Astrocyte (in vitro differentiated cells and primary cell): ENCODE measurements at regions not wholly inside any gene's neighbourhood (a gene's known extent, or its start where the extent isn't known, plus 50 kb on each side); places are given as distances from the start of the nearest gene placed in this dataset.

Source experiments
- DNase-seq: peaks from one replicate; pipeline ENCODE4 v3.0.0-alpha.2; 2010; ENCODE audit warnings: low read depth
- FAIRE-seq: peaks from 2 replicates; lab custom pipeline; 2011; peaks lifted over from hg19 to GRCh38; lab: Jason Lieb, UNC
- H2AFZ ChIP-seq: 2 replicates; pipeline ENCODE4 v1.6.0; 2012; ENCODE audit warnings: low read depth, low read length, inconsistent platforms
- H3K27ac ChIP-seq: 2 replicates; pipeline ENCODE4 v1.5.1; 2011; ENCODE audit warnings: low read depth, low read length, inconsistent platforms
- H3K27me3 ChIP-seq: 2 replicates; pipeline ENCODE4 v1.6.0; 2011; ENCODE audit warnings: low read length, inconsistent platforms; ENCODE audit not compliant: insufficient read depth
- H3K36me3 ChIP-seq: 2 replicates; pipeline ENCODE4 v1.5.1; 2011; ENCODE audit warnings: low read length, inconsistent platforms; ENCODE audit not compliant: insufficient read depth
- H3K4me1 ChIP-seq: 2 replicates; pipeline ENCODE4 v1.5.1; 2011; ENCODE audit warnings: low read length, inconsistent platforms; ENCODE audit not compliant: insufficient read depth
- H3K4me2 ChIP-seq: 2 replicates; pipeline ENCODE4 v1.6.0; 2012; ENCODE audit warnings: low read length, inconsistent platforms
- H3K4me3 ChIP-seq: 2 replicates; pipeline ENCODE4 v1.5.1; 2011; ENCODE audit warnings: low read depth, mild to moderate bottlenecking, low read length, inconsistent platforms; ENCODE audit not compliant: insufficient read depth
- H3K79me2 ChIP-seq: 2 replicates; pipeline ENCODE4 v1.6.0; 2012; ENCODE audit warnings: mild to moderate bottlenecking, low read length, inconsistent platforms; ENCODE audit not compliant: insufficient read depth
- H3K9ac ChIP-seq: 2 replicates; pipeline ENCODE4 v1.6.0; 2012; ENCODE audit warnings: mild to moderate bottlenecking, low read length, inconsistent platforms
- H3K9me3 ChIP-seq: 2 replicates; pipeline ENCODE4 v1.5.1; 2012; ENCODE audit warnings: low read depth, mild to moderate bottlenecking, low read length, inconsistent platforms; ENCODE audit not compliant: insufficient read depth
- H4K20me1 ChIP-seq: 2 replicates; pipeline ENCODE4 v1.6.0; 2012; ENCODE audit warnings: low read length, inconsistent platforms; ENCODE audit not compliant: insufficient read depth
- H3K27ac Mint-ChIP-seq: one replicate; pipeline ENCODE4 v1.8.0; 2021; ENCODE audit warnings: mild to moderate bottlenecking, mixed read lengths; ENCODE audit not compliant: unreplicated experiment
- H3K27me3 Mint-ChIP-seq: one replicate; pipeline ENCODE4 v1.8.0; 2021; ENCODE audit warnings: low read depth, mixed read lengths; ENCODE audit not compliant: unreplicated experiment
- H3K36me3 Mint-ChIP-seq: one replicate; pipeline ENCODE4 v1.8.0; 2021; ENCODE audit warnings: low read depth, mixed read lengths; ENCODE audit not compliant: unreplicated experiment
- H3K4me1 Mint-ChIP-seq: one replicate; pipeline ENCODE4 v1.8.0; 2021; ENCODE audit warnings: low read depth, mixed read lengths; ENCODE audit not compliant: unreplicated experiment
- H3K4me3 Mint-ChIP-seq: one replicate; pipeline ENCODE4 v1.8.0; 2021; ENCODE audit warnings: mild to moderate bottlenecking, moderate library complexity, mixed read lengths; ENCODE audit not compliant: unreplicated experiment
- H3K9me3 Mint-ChIP-seq: one replicate; pipeline ENCODE4 v1.8.0; 2021; ENCODE audit warnings: mild to moderate bottlenecking, mixed read lengths; ENCODE audit not compliant: unreplicated experiment
- EZH2 ChIP-seq: IDR thresholded peaks from 2 replicates; pipeline ENCODE4 v1.6.1; 2012; ENCODE audit warnings: mild to moderate bottlenecking, low read length, inconsistent platforms; ENCODE audit not compliant: insufficient read depth
- TF ChIP-seq, protein P1 (sequence below): IDR thresholded peaks from 2 replicates; pipeline ENCODE4 v1.5.1; 2011; ENCODE audit warnings: low read depth, mild to moderate bottlenecking, inconsistent platforms, low read length, moderate library complexity; ENCODE audit not compliant: insufficient read depth

DNA sequence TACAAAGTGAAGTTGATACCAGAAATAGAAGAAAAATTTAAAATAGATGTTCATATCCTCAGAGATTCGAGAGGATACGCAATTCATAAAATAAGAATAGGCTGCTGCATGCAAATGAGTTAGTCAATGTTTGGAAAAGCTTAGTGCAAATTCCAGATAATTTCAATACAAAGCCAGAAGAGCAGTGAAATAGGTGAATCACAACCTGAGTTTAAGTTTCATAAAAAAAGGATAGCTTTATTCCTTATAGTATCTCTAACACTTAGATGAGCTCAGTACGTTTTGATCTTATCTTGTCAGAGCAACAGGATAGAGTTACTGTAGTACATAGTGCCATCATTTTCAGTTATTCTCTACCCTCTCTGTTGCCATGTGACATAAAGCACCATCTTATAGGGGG is 653.4 kb upstream of the ZNF608 start:
- Histone ChIP-seq H4K20me1 (no peaks in the 10 kb centered on the region), H3K27ac (no peak overlapping the region), H3K9me3 (peaks cover 3% of the 10 kb centered on the region), H3K4me2 (no peak overlapping the region), H3K27me3 (no peaks in the 10 kb centered on the region), H3K4me1 (no peaks in the 10 kb centered on the region), H3K79me2 (no peaks in the 10 kb centered on the region), H2AFZ (no peak overlapping the region), H3K4me3 (no peak overlapping the region), H3K9ac (no peak overlapping the region), H3K36me3 (no peaks in the 10 kb centered on the region)
- H3K27ac Mint-ChIP-seq: no peak overlapping the region
- H3K4me3 Mint-ChIP-seq: no peak overlapping the region
- peaks cover 2% of the 10 kb centered on the region for H3K36me3 Mint-ChIP-seq
- TF ChIP-seq, protein P1, sequence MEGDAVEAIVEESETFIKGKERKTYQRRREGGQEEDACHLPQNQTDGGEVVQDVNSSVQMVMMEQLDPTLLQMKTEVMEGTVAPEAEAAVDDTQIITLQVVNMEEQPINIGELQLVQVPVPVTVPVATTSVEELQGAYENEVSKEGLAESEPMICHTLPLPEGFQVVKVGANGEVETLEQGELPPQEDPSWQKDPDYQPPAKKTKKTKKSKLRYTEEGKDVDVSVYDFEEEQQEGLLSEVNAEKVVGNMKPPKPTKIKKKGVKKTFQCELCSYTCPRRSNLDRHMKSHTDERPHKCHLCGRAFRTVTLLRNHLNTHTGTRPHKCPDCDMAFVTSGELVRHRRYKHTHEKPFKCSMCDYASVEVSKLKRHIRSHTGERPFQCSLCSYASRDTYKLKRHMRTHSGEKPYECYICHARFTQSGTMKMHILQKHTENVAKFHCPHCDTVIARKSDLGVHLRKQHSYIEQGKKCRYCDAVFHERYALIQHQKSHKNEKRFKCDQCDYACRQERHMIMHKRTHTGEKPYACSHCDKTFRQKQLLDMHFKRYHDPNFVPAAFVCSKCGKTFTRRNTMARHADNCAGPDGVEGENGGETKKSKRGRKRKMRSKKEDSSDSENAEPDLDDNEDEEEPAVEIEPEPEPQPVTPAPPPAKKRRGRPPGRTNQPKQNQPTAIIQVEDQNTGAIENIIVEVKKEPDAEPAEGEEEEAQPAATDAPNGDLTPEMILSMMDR: no peak
- no peak for TF ChIP-seq EZH2
- peaks cover 4% of the 10 kb centered on the region for H3K9me3 Mint-ChIP-seq
- DNase-seq (no peak), FAIRE-seq (no peak)
- no peaks in the 10 kb centered on the region for H3K27me3 Mint-ChIP-seq
- H3K4me1 Mint-ChIP-seq: peaks cover 1% of the 10 kb centered on the region

DNA sequence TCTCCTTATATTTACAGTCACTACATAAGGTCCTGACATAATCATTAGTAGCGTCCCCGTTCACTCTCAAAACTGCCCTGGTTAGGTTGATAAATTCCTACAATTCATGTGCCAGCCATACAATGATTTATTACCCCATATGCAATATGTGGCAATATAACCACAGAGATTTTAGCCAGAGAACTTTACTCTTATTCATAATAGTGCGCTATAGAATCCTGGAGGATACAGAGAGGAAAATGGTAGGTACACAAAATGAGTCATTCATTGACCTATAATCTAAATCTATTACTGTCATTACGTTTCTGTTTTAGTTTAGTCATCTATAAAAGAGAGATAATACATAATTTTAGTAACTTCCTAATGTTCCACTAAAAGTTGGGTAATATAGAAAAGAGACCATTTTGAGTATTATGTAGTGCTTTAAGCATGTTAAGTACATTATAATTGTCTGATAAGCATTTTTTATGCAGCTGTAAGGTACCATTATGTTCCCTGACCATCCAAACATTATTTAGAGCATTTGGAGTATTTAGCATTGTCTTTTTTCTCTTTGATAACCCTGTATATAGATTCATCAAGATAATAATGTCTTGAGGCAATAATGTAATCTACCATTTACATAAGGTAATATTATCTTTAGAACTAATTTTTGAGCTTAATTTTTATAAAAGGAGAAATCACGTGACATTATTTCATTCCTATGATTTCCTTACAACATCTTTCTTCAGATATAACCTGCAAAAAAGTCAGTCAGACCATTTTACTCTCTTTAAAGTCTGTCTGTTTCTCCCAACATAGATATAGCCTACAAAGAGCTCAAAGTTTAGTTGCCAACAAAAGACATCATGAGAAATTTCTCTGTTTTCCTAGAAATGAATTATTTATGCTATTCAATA is 655.5 kb upstream of the ZNF608 start:
- Histone ChIP-seq H2AFZ (no peak overlapping the region), H3K79me2 (no peaks in the 10 kb centered on the region), H3K9ac (no peak overlapping the region), H3K4me1 (no peaks in the 10 kb centered on the region), H3K4me2 (no peak overlapping the region), H3K27ac (no peak overlapping the region), H3K27me3 (no peaks in the 10 kb centered on the region), H3K9me3 (peaks cover 4% of the 10 kb centered on the region), H3K36me3 (no peaks in the 10 kb centered on the region), H3K4me3 (no peak overlapping the region), H4K20me1 (no peaks in the 10 kb centered on the region)
- no peak for DNase-seq
- no peaks in the 10 kb centered on the region for H3K4me1 Mint-ChIP-seq
- TF ChIP-seq, protein P1: no peak
- no peak for TF ChIP-seq EZH2
- peaks cover 5% of the 10 kb centered on the region for H3K9me3 Mint-ChIP-seq
- peaks cover 3% of the 10 kb centered on the region for H3K36me3 Mint-ChIP-seq
- no peak overlapping the region for H3K27ac Mint-ChIP-seq
- H3K27me3 Mint-ChIP-seq: no peaks in the 10 kb centered on the region
- no peak for FAIRE-seq
- H3K4me3 Mint-ChIP-seq: no peak overlapping the region

DNA sequence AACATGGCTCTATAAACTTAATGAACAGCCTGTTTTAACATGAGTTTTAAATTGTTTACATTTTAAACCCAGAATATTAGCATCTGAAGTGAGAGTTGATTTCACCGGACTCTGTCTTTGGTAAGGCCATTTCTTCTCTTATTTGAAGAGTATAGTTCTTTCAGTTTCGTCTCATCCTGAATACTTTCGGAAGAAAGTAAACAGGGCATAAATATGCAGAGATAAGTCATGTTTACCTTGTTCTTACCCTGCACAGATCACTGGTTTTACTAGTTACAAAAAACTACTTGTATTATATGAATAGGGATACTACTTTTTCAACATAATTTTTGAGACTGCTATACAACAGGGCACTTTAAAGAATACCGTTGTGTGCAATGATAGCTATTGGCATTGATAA is 656.3 kb upstream of the ZNF608 start:
- Histone ChIP-seq H3K4me3 (no peak overlapping the region), H3K4me2 (no peak overlapping the region), H3K9me3 (peaks cover 4% of the 10 kb centered on the region), H2AFZ (no peak overlapping the region), H3K4me1 (no peaks in the 10 kb centered on the region), H3K27ac (no peak overlapping the region), H4K20me1 (no peaks in the 10 kb centered on the region), H3K36me3 (no peaks in the 10 kb centered on the region), H3K79me2 (no peaks in the 10 kb centered on the region), H3K27me3 (no peaks in the 10 kb centered on the region), H3K9ac (no peak overlapping the region)
- DNase-seq (no peak), FAIRE-seq (no peak)
- Mint-ChIP-seq H3K4me3 (no peak overlapping the region), H3K9me3 (peaks cover 9% of the 10 kb centered on the region), H3K36me3 (peaks cover 4% of the 10 kb centered on the region), H3K27ac (no peak overlapping the region), H3K27me3 (no peaks in the 10 kb centered on the region), H3K4me1 (no peaks in the 10 kb centered on the region)
- TF ChIP-seq, protein P1: no peak
- TF ChIP-seq EZH2: no peak
